Fibroblast of the aortic adventitia (primary cell): ENCODE measurements at regions not wholly inside any gene's neighbourhood (a gene's known extent, or its start where the extent isn't known, plus 50 kb on each side); places are given as distances from the start of the nearest gene placed in this dataset.
A peak's percentile ranks its signal among the peaks of the same experiment; 100 is the strongest.

Source experiments
- DNase-seq: peaks from one replicate; pipeline ENCODE4 v3.0.0-alpha.2; 2010; ENCODE audit warnings: low read depth
- H3K4me3 ChIP-seq: 2 replicates; pipeline ENCODE4 v1.5.1; 2011; ENCODE audit warnings: low read depth, mild to moderate bottlenecking, control low read depth, low read length, moderate library complexity
- TF ChIP-seq, protein P1 (sequence below): IDR thresholded peaks from 2 replicates; pipeline ENCODE4 v1.5.1; 2011; ENCODE audit warnings: mild to moderate bottlenecking, low read length, control low read depth, inconsistent platforms; ENCODE audit not compliant: insufficient read depth

DNA sequence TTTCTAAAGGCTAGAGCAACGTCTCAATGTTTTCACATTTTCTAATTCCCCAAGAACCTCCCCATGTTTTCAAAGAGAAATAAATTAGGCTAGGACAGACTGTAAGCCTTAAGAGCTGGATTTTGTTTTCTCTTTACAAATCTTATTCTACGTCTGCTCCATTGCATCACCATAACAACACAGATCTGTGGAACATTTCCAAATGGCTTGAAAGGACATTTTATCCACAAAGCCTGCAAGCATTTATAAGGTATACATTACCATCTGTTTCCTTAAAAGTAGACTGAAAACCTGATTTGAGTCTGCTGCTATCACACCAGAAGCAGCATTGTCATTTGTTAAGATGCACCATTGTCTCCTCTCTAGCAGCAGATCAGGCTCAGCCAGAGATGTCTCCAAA is 115.3 kb upstream of the PLEKHA5 start:
- no peak overlapping the region for H3K4me3 ChIP-seq
- peak; percentile 49 for DNase-seq
- TF ChIP-seq, protein P1, sequence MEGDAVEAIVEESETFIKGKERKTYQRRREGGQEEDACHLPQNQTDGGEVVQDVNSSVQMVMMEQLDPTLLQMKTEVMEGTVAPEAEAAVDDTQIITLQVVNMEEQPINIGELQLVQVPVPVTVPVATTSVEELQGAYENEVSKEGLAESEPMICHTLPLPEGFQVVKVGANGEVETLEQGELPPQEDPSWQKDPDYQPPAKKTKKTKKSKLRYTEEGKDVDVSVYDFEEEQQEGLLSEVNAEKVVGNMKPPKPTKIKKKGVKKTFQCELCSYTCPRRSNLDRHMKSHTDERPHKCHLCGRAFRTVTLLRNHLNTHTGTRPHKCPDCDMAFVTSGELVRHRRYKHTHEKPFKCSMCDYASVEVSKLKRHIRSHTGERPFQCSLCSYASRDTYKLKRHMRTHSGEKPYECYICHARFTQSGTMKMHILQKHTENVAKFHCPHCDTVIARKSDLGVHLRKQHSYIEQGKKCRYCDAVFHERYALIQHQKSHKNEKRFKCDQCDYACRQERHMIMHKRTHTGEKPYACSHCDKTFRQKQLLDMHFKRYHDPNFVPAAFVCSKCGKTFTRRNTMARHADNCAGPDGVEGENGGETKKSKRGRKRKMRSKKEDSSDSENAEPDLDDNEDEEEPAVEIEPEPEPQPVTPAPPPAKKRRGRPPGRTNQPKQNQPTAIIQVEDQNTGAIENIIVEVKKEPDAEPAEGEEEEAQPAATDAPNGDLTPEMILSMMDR: no peak

DNA sequence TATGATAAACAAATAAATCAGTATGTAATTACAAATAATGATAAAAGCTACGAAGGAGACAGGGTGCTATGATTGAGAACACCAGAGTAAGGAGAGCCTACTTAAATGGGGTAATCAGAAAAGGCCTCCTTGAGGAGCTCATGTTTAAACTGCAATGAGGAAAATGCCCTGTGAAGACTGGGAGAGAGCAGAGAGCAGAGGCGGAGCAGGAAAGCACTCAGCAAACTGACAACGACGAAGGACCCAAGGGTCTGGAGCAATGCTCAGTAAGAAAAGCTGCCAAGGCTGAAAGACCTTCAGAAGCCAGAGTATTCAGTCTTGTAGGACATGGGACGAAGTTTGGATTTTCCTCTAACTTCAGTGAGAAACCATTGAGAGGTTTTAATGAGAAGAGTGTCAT is 114.2 kb upstream of the PLEKHA5 start:
- no peak overlapping the region for H3K4me3 ChIP-seq
- DNase-seq: no peak
- TF ChIP-seq, protein P1: no peak

DNA sequence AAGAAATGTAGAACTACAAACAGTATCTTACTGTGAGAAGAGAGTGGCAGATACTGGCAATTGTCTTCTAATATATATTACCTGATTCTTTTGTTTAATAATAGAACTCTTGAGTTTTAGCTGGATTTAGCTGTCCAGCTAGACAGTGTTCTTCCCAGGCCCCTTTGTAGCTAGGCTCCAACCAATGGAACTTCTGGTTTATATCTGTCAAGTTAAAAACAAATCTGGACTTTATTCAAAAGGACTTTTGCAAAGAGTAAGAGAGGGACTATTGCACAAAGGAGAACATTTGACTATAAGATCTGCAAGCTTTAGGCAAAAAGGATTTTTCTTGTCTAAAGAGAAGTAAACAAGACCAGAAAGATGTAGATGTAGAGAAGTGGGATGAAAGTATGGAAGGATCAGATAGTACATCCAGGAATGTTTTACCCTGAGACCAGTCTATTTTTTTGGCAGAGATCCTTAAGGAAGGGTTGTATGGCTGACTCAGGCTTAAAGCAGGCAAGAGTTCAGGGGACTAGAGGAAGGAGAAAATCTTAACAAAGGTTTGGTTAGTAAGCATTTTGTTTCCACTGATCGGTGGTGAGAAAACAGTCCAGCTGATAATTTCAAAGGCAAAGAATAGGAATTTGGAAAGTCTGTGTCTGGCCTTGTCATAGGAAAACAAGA is 111.1 kb upstream of the PLEKHA5 start:
- TF ChIP-seq, protein P1: no peak
- H3K4me3 ChIP-seq: no peak overlapping the region
- peak; percentile 92 for DNase-seq

DNA sequence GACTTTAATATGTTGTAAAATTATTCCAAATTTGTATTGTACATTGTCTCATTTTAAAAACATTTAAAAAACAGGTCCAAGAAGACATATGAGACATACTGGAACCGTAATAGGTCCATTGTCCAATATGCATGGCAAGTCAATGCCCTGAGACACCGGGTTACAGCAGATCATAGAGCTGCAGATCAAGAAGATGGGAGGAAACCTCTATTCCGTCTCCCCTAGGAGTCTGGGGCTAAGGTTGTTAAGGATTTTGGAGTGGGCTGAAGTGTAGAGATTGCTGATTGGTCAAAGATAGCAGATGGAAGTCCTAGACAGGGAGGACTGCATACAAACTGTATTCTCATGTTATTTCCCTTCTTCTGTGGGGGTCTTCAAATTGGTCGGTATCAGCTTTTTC is 108.3 kb upstream of the PLEKHA5 start:
- TF ChIP-seq, protein P1: no peak
- no peak for DNase-seq
- no peak overlapping the region for H3K4me3 ChIP-seq

DNA sequence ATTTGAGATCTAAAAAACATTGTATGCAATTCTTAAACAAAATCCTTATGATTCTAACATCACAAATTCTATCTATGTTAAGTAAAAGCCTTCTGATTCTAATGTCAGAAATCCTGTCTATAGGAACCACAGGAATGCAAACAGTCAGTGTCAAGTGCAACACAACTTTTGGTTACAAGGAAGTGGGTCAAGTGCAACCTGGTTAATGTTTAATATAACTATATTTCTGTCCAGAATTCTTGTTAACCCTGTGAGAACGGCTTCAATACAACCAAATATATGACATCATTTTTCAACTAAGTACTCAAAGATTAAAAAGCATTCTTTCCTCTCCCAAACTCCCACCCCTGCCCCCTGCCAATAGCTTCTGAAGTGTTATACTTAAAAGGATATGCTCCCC is 107.9 kb upstream of the PLEKHA5 start:
- DNase-seq: no peak
- H3K4me3 ChIP-seq: no peak overlapping the region
- TF ChIP-seq, protein P1: no peak

DNA sequence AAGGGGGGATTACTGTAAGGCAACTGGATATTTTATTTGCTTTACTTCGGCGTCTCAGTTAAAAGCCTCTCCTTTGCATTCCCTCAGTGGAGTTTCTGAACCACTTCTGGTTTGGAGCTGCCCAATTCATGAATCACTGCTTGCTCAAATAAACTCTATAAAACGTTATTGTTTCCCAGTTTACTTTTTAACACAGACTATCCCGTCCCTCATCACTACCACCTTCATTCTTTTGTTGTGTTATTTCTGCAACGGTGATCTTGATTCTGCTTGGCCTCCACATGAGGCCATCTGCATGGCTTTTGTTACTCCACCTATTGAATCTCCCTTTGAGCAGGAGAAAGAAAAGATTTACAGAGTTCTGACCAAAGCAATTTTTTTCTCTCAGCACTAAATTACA is 104.0 kb upstream of the PLEKHA5 start:
- no peak for DNase-seq
- H3K4me3 ChIP-seq: no peak overlapping the region
- TF ChIP-seq, protein P1: no peak

DNA sequence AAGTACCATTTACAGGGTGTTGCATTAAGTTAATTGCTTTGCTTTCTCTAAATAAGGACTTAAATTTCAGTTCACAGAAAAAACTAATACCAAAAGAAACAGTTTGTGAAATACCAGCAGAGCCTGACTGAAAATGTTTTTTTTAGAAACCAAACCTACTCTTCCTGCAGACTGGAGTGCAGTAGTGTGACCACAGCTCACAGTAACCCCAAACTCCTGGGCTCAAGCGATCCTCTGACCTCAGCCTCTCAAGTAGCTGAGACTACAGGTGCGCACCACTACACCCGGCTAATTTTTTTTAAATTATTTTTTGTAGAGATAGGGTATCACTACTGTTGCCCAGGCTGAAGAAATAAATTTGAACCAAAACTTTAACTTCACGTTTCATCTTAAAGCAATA is 103.5 kb upstream of the PLEKHA5 start:
- DNase-seq: no peak
- TF ChIP-seq, protein P1: no peak
- H3K4me3 ChIP-seq: no peak overlapping the region
